Kidney (tissue), 13 donors: ENCODE measurements at regions not wholly inside any gene's neighbourhood (a gene's known extent, or its start where the extent isn't known, plus 50 kb on each side); places are given as distances from the start of the nearest gene placed in this dataset.

Source experiments
- DNase-seq, 5 donors: peaks; one replicate each; pipeline ENCODE4 v3.0.0-alpha.2; 2013 to 2020
- FAIRE-seq: peaks from 2 replicates; lab custom pipeline; 2012; peaks lifted over from hg19 to GRCh38; lab: Jason Lieb, UNC
- H3K27ac ChIP-seq, 2 donors: one replicate each; pipeline ENCODE4 v1.7.0; 2013; ENCODE audit warnings: low read depth in 2 of 2, low read length in 2 of 2, inconsistent platforms in 1 of 2
- H3K27me3 ChIP-seq: one replicate; pipeline ENCODE4 v1.7.1; 2013; ENCODE audit warnings: low read length, inconsistent platforms; ENCODE audit not compliant: control insufficient read depth, insufficient read depth
- H3K36me3 ChIP-seq, 3 donors: one replicate each; pipeline versions ENCODE4 v1.7.0 to v1.7.1; 2013; ENCODE audit warnings: low read length in 3 of 3, control low read depth in 1 of 3, inconsistent platforms in 1 of 3; ENCODE audit not compliant: insufficient read depth in 3 of 3, control insufficient read depth in 2 of 3
- H3K4me1 ChIP-seq, 3 donors: one replicate each; pipeline versions ENCODE4 v1.7.0 to v1.7.1; 2013; ENCODE audit warnings: low read length in 3 of 3, inconsistent platforms in 1 of 3, low read depth in 1 of 3; ENCODE audit not compliant: control insufficient read depth in 2 of 3, insufficient read depth in 2 of 3
- H3K4me3 ChIP-seq, 3 donors: one replicate each; pipeline versions ENCODE4 v1.7.0 to v1.8.1; 2013; ENCODE audit warnings: low read length in 3 of 3, control low read depth in 1 of 3, inconsistent platforms in 1 of 3
- H3K9ac ChIP-seq, 3 donors: one replicate each; pipeline versions ENCODE4 v1.7.0 to v1.7.1; 2013; ENCODE audit warnings: low read length in 3 of 3, control low read depth in 1 of 3, inconsistent platforms in 1 of 3
- H3K9me3 ChIP-seq, 3 donors: one replicate each; pipeline versions ENCODE4 v1.7.0 to v1.7.1; 2013; ENCODE audit warnings: low read length in 3 of 3, control low read depth in 1 of 3, inconsistent platforms in 1 of 3; ENCODE audit not compliant: control insufficient read depth in 2 of 3, insufficient read depth in 1 of 3
- intact Hi-C: fragments of 100-400 bp; cut with DNase I; formaldehyde crosslinking; loops from one replicate; pipeline ENCODE4 v1.11.1; 2022
- TF ChIP-seq, protein P1 (sequence below): IDR thresholded peaks from 3 replicates; pipeline ENCODE4 v1.5.1; 2012; ENCODE audit warnings: mild to moderate bottlenecking, moderate library complexity, borderline replicate concordance; ENCODE audit not compliant: insufficient read depth; ENCODE audit errors: extremely low read depth
- donor health status: control.
- donor health status: control.
- donor health status: control.
- donor health status: control.
- donor health status: control.
- donor health status: DM: yes; HTN: yes; CAD: no.
- donor health status: Normal renal cell carcinoma (clear cell type).

DNA sequence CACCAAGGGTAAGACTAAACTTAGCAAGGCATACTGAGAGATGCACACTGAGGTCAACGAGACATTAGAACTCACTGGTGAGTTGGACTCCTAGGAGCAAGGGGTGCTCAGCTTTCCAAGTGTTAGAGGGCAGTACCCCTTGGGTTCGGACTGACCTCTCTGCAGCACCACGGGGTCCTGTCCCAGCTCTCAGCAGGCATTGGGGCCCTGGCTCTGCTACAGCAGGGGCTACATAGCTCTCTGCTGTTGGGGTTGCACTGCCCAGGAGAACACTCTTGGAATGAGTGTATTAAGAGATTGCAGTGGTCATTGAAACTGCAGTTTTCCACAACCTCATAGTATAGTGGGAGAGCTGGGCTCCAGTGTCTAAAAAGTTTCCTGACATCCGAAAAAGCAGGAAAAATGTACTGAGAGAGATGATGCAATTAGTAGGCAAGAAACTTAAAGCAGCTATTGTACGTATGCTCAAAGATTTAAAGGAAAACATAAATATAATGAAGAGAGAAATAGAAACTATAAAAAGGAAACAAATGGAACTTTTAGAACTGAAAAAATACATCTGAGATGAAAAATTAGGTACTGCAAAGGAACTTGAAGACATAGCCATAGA, 132.5 kb upstream of the MAX start:
- H3K4me1 ChIP-seq, result peaks cover 0 to 5% (median 2%) of the 10 kb centered on the region in 3 donors
- H3K27me3 ChIP-seq, result no peaks in the 10 kb centered on the region
- no peaks in the 10 kb centered on the region for H3K36me3 ChIP-seq
- no peak overlapping the region for H3K4me3 ChIP-seq
- DNase-seq (no peak), FAIRE-seq (no peak)
- TF ChIP-seq, protein P1, sequence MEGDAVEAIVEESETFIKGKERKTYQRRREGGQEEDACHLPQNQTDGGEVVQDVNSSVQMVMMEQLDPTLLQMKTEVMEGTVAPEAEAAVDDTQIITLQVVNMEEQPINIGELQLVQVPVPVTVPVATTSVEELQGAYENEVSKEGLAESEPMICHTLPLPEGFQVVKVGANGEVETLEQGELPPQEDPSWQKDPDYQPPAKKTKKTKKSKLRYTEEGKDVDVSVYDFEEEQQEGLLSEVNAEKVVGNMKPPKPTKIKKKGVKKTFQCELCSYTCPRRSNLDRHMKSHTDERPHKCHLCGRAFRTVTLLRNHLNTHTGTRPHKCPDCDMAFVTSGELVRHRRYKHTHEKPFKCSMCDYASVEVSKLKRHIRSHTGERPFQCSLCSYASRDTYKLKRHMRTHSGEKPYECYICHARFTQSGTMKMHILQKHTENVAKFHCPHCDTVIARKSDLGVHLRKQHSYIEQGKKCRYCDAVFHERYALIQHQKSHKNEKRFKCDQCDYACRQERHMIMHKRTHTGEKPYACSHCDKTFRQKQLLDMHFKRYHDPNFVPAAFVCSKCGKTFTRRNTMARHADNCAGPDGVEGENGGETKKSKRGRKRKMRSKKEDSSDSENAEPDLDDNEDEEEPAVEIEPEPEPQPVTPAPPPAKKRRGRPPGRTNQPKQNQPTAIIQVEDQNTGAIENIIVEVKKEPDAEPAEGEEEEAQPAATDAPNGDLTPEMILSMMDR, result no peak
- intact Hi-C loops, result no loop called here
- no peak overlapping the region for H3K9ac ChIP-seq
- no peak overlapping the region for H3K27ac ChIP-seq
- no peaks in the 10 kb centered on the region for H3K9me3 ChIP-seq

DNA sequence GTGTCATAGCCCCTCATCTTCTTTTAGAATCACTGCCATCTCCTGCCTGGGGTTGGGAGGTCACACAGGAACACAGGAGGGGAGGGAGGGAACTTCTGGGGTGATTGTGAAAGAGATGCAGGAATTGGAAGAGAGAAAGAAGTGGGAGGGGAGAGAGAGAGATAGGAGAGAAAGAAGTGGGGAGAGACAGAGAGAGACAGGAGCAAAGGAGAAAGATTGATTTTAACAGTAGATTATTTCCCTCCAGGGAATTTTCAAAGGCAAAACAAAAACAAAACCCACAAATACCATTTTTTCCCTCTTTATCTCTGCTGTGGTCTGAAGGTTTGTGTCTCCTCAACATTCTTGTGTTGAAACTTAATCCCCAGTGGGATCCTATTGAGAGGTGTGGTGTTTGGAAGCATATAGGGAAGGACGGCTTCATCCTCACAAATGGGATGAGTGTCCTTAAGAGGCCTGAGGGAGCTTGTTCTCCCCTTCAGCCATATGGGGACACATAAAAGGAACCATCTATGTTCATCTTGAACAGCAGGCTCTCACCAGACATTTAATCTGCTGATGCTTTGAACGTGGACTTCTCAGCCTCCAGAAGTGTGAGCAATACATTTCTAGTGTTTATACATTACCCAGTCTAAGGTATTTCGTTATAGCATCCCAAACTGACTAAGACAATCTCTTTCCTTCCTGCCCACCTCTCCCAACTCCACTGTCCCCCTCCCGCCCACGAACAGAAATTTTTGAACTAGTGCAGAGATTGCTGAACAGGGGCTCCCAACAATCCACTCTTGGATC, 134.9 kb upstream of the MAX start:
- no peak for FAIRE-seq
- Histone ChIP-seq H3K27me3 (no peaks in the 10 kb centered on the region), H3K4me1 (no peaks in the 10 kb centered on the region), H3K9ac (no peak overlapping the region), H3K4me3 (no peak overlapping the region), H3K9me3 (no peaks in the 10 kb centered on the region), H3K36me3 (no peaks in the 10 kb centered on the region), H3K27ac (no peak overlapping the region)
- intact Hi-C loops, result no loop called here
- no peak for DNase-seq
- TF ChIP-seq, protein P1, result no peak

GRCh38 chr14:65237941-65238340, 135.6 kb upstream of the MAX start:
- no peak overlapping the region for H3K27ac ChIP-seq
- H3K4me1 ChIP-seq, result no peaks in the 10 kb centered on the region
- H3K27me3 ChIP-seq, result no peaks in the 10 kb centered on the region
- H3K36me3 ChIP-seq, result no peaks in the 10 kb centered on the region
- TF ChIP-seq, protein P1, result no peak
- H3K9ac ChIP-seq, result no peak overlapping the region
- H3K4me3 ChIP-seq, result no peak overlapping the region
- FAIRE-seq, result no peak
- no peak for DNase-seq
- intact Hi-C loops, result no loop called here
- no peaks in the 10 kb centered on the region for H3K9me3 ChIP-seq
